Parathyroid adenoma (tissue), 2 donors: ENCODE measurements at regions not wholly inside any gene's neighbourhood (a gene's known extent, or its start where the extent isn't known, plus 50 kb on each side); places are given as distances from the start of the nearest gene placed in this dataset.
"Not testable (repeated sequence)": the region's sequence is repeated elsewhere in the genome, so short reads cannot be mapped to it uniquely, and the experiment has no call there.

ENCODE experiments used
- H2AFZ ChIP-seq: fragments of 300-600 bp; sonication (generic); one replicate; pipeline ENCODE4 v1.7.0; 2017; ENCODE audit warnings: antibody characterized with exemption, mild to moderate bottlenecking
- H3K27ac ChIP-seq: fragments of 300-600 bp; sonication (generic); one replicate; pipeline ENCODE4 v1.7.0; 2017
- H3K27me3 ChIP-seq: fragments of 300-600 bp; sonication (generic); one replicate; pipeline ENCODE4 v1.7.0; 2017; ENCODE audit warnings: low read length; ENCODE audit not compliant: control insufficient read depth, insufficient read depth
- H3K36me3 ChIP-seq: fragments of 300-600 bp; sonication (generic); one replicate; pipeline ENCODE4 v1.7.0; 2017; ENCODE audit warnings: low read length; ENCODE audit not compliant: control insufficient read depth, insufficient read depth
- H3K4me1 ChIP-seq: fragments of 300-600 bp; sonication (generic); one replicate; pipeline ENCODE4 v1.7.0; 2017; ENCODE audit warnings: control low read depth
- H3K4me2 ChIP-seq: fragments of 300-600 bp; sonication (generic); one replicate; pipeline ENCODE4 v1.7.0; 2017; ENCODE audit warnings: low read length
- H3K4me3 ChIP-seq: fragments of 300-600 bp; sonication (generic); one replicate; pipeline ENCODE4 v1.7.0; 2017; ENCODE audit warnings: low read depth, low read length
- H3K79me2 ChIP-seq: fragments of 300-600 bp; sonication (generic); one replicate; pipeline ENCODE4 v1.7.0; 2017; ENCODE audit warnings: control low read depth
- H3K9ac ChIP-seq: fragments of 300-600 bp; sonication (generic); one replicate; pipeline ENCODE4 v1.7.0; 2017; ENCODE audit warnings: mild to moderate bottlenecking
- H3K9me3 ChIP-seq: fragments of 300-600 bp; sonication (generic); one replicate; pipeline ENCODE4 v1.7.0; 2017; ENCODE audit warnings: low read length; ENCODE audit not compliant: control insufficient read depth
- TF ChIP-seq, protein P1 (sequence below): fragments of 300-600 bp; sonication (generic); IDR thresholded peaks from one replicate; pipeline ENCODE4 v1.7.0; 2017; ENCODE audit warnings: antibody characterized with exemption, mild to moderate bottlenecking
- donor health status: primary hyperparathyroidism.

DNA sequence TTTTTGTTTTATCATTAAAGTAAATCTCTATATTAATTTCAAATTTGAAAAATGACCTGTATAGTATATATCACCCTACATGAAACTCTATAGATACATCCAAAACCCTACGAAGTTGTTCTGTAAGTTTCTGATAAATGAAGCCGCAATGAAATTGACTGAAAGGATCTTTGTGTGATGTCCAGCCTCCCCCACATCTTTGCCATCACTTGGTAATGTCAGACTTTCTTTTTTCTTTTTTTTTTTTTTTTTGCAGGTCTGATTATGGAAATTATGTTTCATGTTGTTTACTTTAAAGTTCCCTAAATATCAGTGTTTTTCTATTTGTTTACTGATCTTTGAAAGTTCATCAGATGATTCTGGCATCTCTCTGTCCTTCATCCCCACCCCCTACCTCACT is 155.6 kb upstream of the CDH4 start:
- TF ChIP-seq, protein P1, sequence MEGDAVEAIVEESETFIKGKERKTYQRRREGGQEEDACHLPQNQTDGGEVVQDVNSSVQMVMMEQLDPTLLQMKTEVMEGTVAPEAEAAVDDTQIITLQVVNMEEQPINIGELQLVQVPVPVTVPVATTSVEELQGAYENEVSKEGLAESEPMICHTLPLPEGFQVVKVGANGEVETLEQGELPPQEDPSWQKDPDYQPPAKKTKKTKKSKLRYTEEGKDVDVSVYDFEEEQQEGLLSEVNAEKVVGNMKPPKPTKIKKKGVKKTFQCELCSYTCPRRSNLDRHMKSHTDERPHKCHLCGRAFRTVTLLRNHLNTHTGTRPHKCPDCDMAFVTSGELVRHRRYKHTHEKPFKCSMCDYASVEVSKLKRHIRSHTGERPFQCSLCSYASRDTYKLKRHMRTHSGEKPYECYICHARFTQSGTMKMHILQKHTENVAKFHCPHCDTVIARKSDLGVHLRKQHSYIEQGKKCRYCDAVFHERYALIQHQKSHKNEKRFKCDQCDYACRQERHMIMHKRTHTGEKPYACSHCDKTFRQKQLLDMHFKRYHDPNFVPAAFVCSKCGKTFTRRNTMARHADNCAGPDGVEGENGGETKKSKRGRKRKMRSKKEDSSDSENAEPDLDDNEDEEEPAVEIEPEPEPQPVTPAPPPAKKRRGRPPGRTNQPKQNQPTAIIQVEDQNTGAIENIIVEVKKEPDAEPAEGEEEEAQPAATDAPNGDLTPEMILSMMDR: no peak
- no peak overlapping the region for H2AFZ ChIP-seq
- no peak overlapping the region for H3K27ac ChIP-seq
- H3K27me3 ChIP-seq: no peaks in the 10 kb centered on the region
- H3K36me3 ChIP-seq: no peaks in the 10 kb centered on the region
- no peaks in the 10 kb centered on the region for H3K79me2 ChIP-seq
- no peak overlapping the region for H3K4me3 ChIP-seq
- H3K4me2 ChIP-seq: no peak overlapping the region
- no peaks in the 10 kb centered on the region for H3K4me1 ChIP-seq
- H3K9me3 ChIP-seq: no peaks in the 10 kb centered on the region
- H3K9ac ChIP-seq: no peak overlapping the region

- Histone ChIP-seq H3K4me3 (no peak overlapping the region), H3K4me2 (no peak overlapping the region), H3K79me2 (no peaks in the 10 kb centered on the region)
Observed at GRCh38 chr20:61099806-61100205, 152.3 kb upstream of the CDH4 start.

GRCh38 chr20:61100489-61100888 is 151.6 kb upstream of the CDH4 start:
- H3K9me3 ChIP-seq: no peaks in the 10 kb centered on the region
- H3K27me3 ChIP-seq: no peaks in the 10 kb centered on the region
- no peaks in the 10 kb centered on the region for H3K36me3 ChIP-seq
- H2AFZ ChIP-seq: no peak overlapping the region
- H3K27ac ChIP-seq: no peak overlapping the region
- H3K9ac ChIP-seq: no peak overlapping the region
- H3K4me1 ChIP-seq: no peaks in the 10 kb centered on the region
- TF ChIP-seq, protein P1: no peak
- H3K4me3 ChIP-seq: no peak overlapping the region
- no peaks in the 10 kb centered on the region for H3K79me2 ChIP-seq
- H3K4me2 ChIP-seq: no peak overlapping the region

More at GRCh38 chr20:61099806-61100205, 152.3 kb upstream of the CDH4 start:
- Histone ChIP-seq H3K4me1 (no peaks in the 10 kb centered on the region), H3K9ac (no peak overlapping the region), H2AFZ (no peak overlapping the region), H3K9me3 (no peaks in the 10 kb centered on the region), H3K27me3 (no peaks in the 10 kb centered on the region), H3K36me3 (no peaks in the 10 kb centered on the region), H3K27ac (no peak overlapping the region)
- TF ChIP-seq, protein P1: no peak

DNA sequence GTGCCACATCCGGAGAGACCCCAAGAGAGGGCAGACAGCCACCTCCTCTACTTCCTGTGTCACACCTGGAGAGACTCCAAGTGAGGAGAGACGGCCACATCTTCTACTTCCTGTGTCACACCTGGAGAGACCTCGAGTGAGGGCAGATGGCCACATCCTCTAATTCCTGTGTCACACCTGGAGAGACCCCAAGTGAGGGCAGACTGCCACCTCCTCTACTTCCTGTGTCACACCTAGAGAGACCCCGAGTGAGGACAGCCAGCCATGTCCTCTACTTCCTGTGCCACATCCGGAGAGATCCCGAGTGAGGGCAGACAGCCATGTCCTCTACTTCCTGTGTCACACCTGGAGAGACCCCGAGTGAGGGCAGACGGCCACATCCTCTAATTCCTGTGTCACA is 150.7 kb upstream of the CDH4 start:
- not testable (repeated sequence) for H3K27me3 ChIP-seq, H3K36me3 ChIP-seq, H3K4me2 ChIP-seq, H3K9ac ChIP-seq, H3K4me1 ChIP-seq, H3K79me2 ChIP-seq, H3K9me3 ChIP-seq, H2AFZ ChIP-seq, H3K4me3 ChIP-seq, H3K27ac ChIP-seq

- Histone ChIP-seq H3K9ac (no peak overlapping the region), H3K9me3 (no peaks in the 10 kb centered on the region), H3K27ac (no peak overlapping the region), H3K4me1 (no peaks in the 10 kb centered on the region), H3K4me2 (no peak overlapping the region), H2AFZ (no peak overlapping the region), H3K79me2 (no peaks in the 10 kb centered on the region), H3K4me3 (no peak overlapping the region), H3K36me3 (no peaks in the 10 kb centered on the region), H3K27me3 (no peaks in the 10 kb centered on the region)
- TF ChIP-seq, protein P1: no peak
Observed at GRCh38 chr20:61104232-61104631, 147.8 kb upstream of the CDH4 start.
